PC-9 (cell line): ENCODE measurements at regions not wholly inside any gene's neighbourhood (a gene's known extent, or its start where the extent isn't known, plus 50 kb on each side); places are given as distances from the start of the nearest gene placed in this dataset.

Source experiments
- CTCF ChIP-seq: fragments of 200-600 bp; sonication (generic); conservative IDR thresholded peaks from 2 replicates; pipeline ENCODE4 v1.6.1; 2017; ENCODE audit warnings: mixed run types, antibody characterized with exemption, mild to moderate bottlenecking, moderate library complexity
- EZH2 ChIP-seq: fragments of 200-600 bp; sonication (generic); IDR thresholded peaks from 2 replicates; pipeline ENCODE4 v1.8.0; 2017; ENCODE audit warnings: antibody characterized with exemption, low read depth

GRCh38 chr18:71336576-71337210, 1047.8 kb downstream of the SOCS6 start:
- TF ChIP-seq CTCF (no peak), EZH2 (no peak)
